GM18868 (cell line): ENCODE measurements at regions not wholly inside any gene's neighbourhood (a gene's known extent, or its start where the extent isn't known, plus 50 kb on each side); places are given as distances from the start of the nearest gene placed in this dataset.

Experiments used
- ATAC-seq: cut with Tn5 transposase; IDR thresholded peaks from one replicate; pipeline ENCODE4 v1.9.1; 2021; ENCODE audit warnings: mild to moderate bottlenecking, moderate library complexity; ENCODE audit not compliant: unreplicated experiment

GRCh38 chr2:157935378-157935906 lies 59.3 kb upstream of the ACVR1 start:
- ATAC-seq: no peak

GRCh38 chr2:157934684-157935377 lies 58.7 kb upstream of the ACVR1 start:
- no peak for ATAC-seq

GRCh38 chr2:157933160-157933920 lies 57.2 kb upstream of the ACVR1 start:
- no peak for ATAC-seq

GRCh38 chr2:157932480-157933159 lies 56.5 kb upstream of the ACVR1 start:
- ATAC-seq: no peak

- ATAC-seq: no peak
Measured at GRCh38 chr2:157931542-157931941, 55.4 kb upstream of the ACVR1 start.

GRCh38 chr2:157930728-157931127 lies 54.6 kb upstream of the ACVR1 start:
- ATAC-seq: no peak

- ATAC-seq: no peak
Measured at GRCh38 chr2:157929871-157930667, 53.9 kb upstream of the ACVR1 start.

- no peak for ATAC-seq
Measured at GRCh38 chr2:157928372-157928771, 52.2 kb upstream of the ACVR1 start.

GRCh38 chr2:157927155-157927554 lies 51.0 kb upstream of the ACVR1 start:
- no peak for ATAC-seq
